ENCODE measurements at regions not wholly inside any gene's neighbourhood (a gene's known extent, or its start where the extent isn't known, plus 50 kb on each side); places are given as distances from the start of the nearest gene placed in this dataset.

DNA sequence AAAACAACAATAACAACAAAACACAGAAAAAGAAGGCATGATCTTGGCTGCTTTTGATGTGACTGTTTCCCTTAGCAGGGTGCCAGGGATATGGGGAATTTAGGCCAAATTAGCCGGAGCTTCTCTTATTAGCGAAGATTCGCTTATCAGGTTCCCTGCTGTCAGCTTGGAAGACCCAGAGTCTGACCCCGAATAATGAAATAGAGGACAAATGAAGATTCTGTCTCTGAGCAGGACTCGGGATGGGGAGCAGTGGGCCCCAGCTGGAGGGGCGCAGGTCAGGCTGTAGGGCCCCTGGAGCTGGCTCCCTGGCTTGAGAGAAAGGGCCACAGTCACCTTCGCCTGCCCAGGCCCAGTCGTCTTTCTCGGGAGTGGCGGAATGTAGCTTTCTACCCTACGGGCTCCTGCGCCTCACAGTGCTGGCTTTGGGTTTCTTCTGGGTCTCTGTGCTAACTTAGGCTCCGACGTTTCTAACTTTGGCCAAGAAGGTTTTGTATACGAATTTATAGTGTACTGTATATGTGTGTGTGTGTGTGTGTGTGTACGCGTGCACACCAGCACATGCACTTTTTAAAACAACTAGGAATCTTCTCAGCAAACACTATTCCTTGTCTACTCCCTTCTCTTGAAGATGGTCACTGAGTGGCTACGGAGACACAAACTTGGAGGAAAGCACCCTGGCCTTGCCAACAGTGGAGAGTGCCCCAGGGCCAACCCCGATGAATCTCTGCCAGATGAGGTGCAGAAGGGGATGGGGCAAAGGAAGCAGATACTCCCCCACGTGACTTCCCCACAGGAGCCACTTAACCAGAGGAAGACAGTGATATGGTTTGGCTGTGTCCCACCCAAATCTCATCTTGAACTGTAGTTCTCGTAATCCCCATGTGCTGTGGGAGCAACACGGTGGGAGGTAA, 195.6 kb upstream of the COPS8 start:
- Histone ChIP-seq H3K4me3 (no peak overlapping the region), H3K27ac (peak overlapping the region in 4 of 21 experiments; percentile 10 to 76 (median 40))

DNA sequence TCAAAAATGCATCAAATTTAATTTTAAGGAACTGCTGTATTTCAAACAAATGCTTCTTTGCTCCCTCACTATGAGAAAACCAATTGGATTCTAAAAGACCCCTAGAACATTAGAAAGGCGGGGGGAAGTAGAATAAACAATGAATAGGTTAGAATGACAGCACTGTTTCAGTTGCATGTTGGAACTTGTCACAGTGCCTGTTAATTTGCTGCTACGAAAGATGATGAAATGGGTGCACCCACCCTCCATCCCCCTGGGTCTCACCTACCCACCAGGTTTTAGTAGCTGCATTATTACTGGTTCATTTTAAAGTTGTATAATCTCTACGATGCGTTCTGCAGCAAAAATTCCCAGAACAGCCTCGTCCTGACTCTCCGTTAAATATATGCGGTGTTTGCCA, 193.0 kb upstream of the COPS8 start:
- Histone ChIP-seq H3K27ac (no peak overlapping the region), H3K4me3 (no peak overlapping the region)

DNA sequence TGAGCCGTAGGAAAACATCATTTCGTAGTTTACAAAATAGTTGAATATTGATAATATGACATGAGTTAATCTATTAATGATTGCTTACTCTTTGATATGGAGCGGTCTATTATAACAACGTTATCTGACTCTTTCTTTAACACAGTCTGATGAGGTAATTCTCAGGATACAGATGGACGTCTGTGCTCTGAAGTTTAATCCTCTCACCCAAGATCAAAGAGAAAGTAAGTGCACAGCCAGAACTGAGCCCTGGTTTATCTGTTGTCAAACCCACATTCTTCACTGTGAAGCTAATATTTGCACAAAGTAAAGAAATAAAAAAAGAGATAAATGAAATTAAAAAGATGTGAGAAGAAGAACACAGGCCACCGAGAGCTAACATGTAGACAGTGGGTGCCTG, 190.9 kb upstream of the COPS8 start:
- Histone ChIP-seq H3K4me3 (no peak overlapping the region), H3K27ac (no peak overlapping the region)

DNA sequence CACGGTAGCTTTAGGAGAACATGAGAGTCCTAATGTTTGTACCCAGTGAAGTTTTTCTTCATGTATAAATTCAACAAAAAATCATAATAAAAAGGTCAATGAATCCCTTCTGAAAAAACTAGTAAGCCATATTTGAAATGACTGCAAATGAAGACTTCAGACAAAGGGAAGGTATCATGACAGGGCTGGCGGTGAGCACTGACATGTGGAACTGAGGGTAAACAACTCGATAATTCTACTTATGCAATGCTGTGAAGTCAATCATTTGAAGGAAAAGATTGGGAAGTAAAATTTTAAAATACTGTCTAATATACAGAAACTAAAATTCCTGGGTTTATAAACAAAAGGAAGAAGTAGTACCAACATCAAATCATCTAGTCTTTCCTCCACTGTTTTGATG, 190.2 kb upstream of the COPS8 start:
- no peak overlapping the region for H3K4me3 ChIP-seq
- H3K27ac ChIP-seq = no peak overlapping the region

DNA sequence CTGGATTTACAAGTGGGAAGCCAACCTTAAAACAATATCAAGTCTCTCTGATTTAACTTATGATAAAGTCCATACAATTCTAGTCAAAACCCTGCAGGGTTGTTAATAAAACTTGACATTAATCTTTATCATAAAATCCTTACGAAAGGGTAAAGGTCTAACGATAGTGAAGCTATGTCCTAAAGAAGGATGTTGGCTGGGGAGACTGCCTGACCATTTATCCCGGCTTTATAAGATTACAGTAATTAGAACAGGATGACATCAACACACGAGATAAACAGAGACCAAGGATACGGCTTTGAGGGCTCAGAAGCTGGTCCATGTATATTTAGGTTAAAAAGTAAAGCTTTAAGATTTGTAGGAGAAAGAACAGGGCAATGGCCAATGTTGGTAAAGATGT, 189.0 kb upstream of the COPS8 start:
- Histone ChIP-seq H3K4me3 (no peak overlapping the region), H3K27ac (no peak overlapping the region)

DNA sequence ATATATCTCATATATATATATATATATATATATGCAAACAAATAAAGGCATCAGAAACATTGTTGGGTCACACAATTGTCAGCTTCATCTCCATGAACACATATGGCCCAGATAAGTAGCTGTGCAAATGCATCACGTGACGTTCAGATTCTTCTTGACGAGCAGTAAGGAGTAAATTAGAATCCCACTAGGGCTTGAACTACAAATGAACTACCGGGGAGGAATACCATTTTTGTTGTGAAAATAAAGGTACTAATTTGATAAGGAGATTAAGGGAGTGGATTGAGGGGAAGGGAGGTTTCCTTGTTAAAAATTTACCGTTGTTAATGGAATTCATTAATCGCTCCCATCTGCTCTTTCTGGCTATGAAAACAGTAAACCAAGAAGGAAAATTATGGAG, 186.5 kb upstream of the COPS8 start:
- no peak overlapping the region for H3K4me3 ChIP-seq
- no peak overlapping the region for H3K27ac ChIP-seq

DNA sequence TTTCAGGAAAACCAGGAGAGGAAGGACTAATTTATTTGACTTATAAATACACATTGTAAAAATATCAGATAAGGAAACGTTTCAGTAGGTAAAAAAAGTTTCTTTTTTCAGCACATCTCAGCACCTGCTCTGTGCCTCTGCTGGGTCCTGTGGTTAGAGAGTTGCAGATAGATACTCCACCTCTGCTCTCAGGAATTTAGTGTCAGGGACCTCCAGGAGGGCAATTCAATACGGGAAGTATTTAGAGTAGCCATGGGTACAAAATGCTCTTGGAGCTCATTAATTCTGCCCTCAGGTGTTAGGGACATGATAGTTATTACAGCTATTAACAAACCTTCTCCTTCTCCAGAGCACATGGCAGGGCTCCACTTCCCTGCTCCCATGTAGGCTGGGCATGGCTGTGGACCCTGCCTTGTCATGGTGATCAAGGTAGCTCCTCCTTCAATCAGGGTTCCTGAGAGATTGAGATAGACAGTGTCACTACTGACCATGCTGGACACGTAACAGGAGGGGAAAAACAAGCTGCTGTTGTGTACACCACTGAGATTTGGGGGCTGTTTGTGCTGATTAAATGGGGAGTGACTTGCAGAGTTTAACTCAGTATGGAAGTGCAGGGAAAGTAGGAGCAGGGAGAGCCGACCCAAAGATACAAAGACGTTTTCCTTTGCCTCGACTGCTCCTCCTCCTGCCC, 185.6 kb upstream of the COPS8 start:
- Histone ChIP-seq H3K27ac (no peak overlapping the region), H3K4me3 (no peak overlapping the region)

DNA sequence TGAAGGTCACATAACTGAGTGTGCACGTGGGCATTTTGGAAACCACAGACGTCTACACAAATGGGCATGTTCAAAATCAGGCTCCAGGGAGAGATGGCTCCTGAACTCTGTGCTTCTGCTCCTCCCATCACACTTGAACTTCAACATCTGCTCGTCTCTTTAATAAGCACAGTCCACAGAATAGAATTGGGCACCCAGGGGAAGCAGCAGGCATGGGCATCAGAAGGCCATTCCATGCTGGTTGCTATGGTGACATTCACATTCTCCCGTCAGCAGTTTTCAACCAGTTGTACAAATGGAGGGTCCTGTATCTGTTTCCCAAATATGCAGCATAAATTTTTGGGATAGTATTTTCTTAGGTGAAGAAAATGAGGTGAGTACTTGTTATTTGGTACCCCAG, 183.7 kb upstream of the COPS8 start:
- Histone ChIP-seq H3K27ac (no peak overlapping the region), H3K4me3 (no peak overlapping the region)

DNA sequence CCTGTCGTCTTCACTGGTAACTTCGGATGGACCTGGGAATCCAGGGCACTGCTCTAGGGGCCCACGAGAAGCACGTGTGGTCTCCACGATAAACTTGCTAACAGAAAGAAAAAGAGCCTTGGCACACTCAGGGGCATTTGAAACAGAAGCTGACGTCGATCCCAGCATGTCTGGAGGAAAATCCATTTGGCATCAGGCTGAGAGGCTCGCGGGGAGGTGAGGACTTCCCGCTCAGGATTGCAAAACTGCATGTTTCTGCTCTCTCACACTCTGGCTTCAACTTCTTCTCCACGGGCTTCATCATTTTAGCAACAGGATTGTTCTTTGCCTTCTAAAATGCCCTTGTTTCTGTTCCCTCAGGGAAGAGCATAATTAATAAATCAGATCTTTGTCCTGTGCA, 181.7 kb upstream of the COPS8 start:
- peak overlapping the region in 2 of 21 experiments; percentile 41 to 69 for H3K27ac ChIP-seq
- no peak overlapping the region for H3K4me3 ChIP-seq

DNA sequence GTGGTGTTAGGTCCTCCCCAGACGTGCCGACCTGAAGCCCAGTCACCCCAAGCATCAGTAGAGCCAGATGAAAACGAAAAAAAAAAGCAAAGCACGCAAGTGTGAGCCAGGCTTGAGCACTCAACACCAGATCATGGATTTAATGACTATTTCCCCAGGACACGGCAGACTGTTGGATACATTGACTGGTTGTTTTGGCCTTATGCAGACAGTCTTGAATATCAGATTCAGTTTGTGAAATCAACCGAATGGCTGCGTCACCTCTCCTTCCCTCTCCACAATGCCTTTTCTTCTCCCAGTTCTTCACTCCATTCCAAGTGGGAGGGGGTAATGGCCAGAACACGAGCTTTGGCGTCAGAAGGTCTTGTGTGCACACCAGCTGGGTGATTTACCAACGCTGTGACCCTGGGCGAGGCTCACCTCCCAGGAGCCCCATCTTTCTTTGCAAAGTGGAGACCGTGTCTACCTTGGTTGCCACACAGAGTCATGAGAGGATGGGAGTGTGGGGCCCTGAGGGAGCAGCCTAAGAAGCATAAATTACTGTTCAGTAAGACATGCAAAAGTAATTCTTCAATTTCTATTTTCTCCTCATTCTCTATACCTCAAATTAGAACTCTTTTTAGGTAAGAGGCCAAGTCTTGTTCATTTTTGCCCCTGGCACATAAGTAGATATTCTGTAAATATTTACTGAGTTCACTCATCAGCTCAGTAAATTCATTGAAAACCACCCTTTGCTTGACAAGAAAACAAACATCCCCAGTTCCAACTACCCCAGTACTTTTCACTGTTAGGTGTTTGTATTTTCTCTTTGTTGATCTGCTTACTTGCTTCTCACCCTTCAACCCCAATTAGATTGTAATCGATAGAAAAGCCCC, 181.1 kb upstream of the COPS8 start:
- Histone ChIP-seq H3K4me3 (no peak overlapping the region), H3K27ac (peak overlapping the region in 3 of 21 experiments; percentile 41 to 69 (median 57))

DNA sequence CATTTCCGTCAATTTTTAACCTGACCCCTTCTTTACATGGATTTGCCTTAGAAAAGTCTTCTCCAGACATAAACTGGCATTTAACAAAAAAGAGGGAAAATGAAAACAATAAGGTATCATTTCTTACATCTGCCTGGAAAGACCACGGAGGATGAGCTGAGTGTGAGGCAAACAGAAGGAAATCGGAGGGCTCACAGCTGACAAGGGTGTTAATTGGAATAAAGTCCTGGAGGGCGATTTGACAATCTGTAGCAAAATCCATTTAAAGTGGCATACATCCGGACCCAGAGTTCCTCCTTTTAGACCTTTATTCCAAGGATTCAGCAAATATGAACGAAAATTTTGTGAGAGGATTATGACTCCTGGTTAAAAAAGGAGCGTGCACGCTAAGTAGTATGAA, 179.7 kb upstream of the COPS8 start:
- H3K4me3 ChIP-seq = no peak overlapping the region
- H3K27ac ChIP-seq = no peak overlapping the region

DNA sequence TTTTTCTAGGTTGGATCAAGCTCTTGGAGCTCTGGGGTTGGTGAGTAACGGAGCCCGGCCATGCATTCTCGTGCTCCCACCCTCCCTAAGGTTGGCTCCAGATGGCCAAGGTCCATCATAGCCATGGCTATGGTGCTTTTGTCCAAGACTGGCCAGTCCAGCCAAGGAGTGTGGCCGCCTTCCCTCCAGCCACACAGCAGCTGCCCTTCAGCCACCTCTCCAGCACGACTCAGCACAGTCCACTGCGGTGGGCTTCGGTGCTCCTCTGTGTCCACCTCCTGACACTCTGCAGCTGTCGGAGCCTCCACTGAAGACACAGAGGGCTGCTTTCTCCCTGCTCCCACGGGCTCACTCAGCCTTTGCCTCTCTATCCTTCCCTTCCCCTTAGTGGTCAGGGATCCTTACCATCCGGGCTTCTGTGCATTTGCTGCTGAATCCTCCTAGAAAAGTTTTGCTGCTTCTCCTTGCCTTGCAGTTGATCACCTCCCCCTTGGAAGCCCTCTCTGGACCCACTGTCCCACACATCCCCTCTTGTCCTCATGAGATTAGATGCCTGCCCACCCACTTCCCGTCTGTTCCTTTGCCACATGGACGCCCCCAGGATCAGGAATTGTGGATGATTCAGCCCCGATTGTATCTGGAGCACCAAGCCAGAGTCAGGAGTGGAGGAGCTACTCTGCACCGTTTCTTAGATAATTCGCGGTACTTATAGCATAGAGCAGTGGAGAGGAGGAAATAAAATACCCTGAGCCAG, 177.1 kb upstream of the COPS8 start:
- H3K4me3 ChIP-seq = no peak overlapping the region
- H3K27ac ChIP-seq = no peak overlapping the region

DNA sequence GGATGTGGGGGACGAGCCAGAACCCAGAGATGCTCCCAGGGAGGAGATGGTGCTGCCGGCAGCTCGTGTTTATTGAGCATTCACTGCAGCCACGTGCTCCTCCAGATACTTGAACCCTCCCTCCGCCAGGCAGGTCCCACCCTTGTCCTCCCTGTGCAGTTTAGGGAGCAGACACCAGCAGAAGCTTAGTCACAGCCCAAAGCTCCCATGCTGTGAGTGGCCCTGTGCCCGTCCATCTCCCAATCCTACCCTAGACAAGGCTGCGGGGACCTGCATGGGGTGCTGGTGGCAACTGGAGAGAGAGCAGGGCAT, 176.5 kb upstream of the COPS8 start:
- Histone ChIP-seq H3K27ac (no peak overlapping the region), H3K4me3 (no peak overlapping the region)

DNA sequence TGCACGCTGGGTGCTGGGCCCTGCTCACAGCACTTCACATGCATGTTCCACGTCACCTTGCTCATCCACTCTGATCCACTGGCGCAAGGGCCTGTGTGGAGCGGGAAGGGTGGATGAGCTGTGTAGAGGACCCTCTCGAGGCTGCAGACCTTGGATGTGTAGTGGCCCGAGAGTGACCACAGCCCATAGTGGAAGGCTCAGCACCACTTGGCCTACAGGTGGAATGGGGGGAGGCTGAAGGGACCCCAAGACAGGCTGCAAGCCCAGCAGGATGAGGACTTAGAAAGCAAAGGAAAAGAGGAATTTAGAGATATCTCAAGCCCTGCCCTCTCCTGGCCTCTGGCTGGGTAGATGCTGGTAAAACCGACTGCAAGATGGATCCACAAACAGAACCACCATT, 175.9 kb upstream of the COPS8 start:
- Histone ChIP-seq H3K27ac (no peak overlapping the region), H3K4me3 (no peak overlapping the region)

DNA sequence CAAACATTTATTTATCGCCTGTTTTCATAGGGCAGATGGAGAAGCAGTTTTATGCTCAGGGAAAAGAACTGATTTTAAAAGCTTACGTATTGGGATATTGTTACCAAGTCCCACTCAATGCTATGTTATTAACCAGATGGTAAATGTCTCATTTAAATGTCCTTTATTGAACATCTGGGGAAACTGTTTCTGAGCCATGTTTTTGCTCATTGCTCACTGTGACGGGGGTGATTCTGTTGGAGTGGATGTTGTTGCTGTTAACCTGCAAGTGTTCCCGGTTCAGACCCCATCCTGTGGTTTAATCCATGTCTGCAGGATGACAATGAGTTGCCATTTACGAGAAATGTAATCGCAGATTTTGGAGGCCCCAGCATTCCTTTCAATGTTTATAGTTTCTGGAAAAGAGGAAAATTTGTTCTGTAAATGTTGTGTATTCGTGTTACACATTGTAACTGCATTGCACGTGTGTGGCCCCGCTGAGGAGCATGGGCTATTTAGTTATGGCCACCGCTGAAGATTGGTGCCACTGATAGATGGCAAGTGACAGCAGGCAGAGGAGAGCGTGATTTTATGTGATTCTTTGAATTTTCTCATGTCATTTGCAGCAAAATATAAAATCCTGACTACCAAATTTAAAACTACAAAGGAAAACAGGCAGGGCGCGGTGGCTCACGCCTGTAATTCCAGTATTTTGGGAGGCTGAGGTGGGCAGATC, 174.8 kb upstream of the COPS8 start:
- Histone ChIP-seq H3K4me3 (no peak overlapping the region), H3K27ac (no peak overlapping the region)

DNA sequence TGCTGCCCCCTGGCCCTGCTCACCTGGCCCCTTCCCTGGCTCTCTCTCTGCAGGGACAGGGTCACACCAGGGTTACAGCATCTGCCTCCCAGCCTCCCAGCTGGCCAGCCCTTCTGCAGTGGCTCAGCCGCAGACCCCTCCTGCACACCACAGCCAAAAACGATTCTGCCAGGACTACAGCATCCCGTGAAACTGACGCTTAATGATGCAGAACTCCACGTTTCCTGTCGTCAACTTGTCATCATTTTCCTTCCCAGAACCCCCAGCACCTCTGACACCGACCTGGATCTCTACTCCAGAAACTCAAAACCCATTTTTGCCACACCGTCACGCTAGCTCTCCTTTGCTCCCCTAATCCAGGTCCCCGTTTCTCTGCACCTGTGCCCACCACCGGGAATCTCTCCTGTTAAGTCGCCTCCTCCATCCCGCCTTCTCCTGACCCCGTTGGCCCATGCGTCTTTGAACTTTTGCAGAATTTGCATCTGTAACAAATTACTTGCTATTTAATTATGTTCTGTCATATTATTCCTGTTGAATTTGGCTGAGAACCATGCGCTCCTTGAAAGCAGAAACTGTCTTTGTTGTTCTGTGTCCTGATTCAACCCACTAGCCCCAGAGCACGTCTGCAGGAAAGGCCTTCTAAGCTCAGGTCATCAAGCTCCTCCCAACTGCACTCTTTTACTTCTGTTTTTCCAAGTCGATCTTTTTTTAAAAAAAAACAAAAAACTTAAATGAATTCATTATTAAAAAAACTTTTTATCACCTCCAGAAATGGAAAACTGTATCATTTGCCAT, 173.2 kb upstream of the COPS8 start:
- Histone ChIP-seq H3K4me3 (no peak overlapping the region), H3K27ac (no peak overlapping the region)

DNA sequence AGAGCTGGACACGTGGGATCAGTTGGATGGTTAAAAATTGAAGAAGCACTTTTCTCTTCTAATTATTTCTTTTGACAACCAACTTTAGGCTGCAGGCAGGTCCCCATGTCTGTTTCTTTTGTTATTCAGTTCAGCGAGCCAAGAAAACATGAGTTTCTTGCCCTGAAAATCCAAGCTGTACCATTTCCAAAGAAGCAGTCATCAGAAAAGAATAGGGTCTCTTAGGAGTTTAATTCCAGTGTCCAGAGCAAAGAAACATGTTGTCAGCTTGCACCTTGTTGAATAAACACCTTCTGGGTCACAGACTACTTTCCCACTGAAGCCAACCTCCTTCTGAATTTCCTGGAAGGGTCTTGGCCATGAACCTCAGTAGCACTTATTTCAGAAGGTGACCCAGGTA, 170.5 kb upstream of the COPS8 start:
- H3K27ac ChIP-seq = no peak overlapping the region
- H3K4me3 ChIP-seq = no peak overlapping the region

DNA sequence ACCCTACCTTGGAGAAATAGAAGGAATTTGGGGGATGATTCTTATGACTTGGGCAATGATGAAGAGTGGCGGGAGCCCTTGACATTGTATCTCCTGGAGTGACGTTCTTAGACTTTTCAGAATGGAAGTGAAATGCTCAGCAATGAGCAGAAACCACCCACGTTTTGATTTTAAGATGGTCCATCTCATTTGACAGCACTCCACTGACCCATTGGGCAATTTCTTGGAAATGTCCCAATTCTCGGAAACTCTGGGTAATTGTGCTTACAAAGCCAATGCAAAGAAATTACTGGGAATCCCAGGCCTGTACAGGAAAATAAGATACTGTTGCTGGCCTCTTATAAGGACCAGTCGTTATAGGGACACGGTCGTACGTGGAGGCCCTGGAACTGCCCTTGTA, 170.0 kb upstream of the COPS8 start:
- no peak overlapping the region for H3K27ac ChIP-seq
- no peak overlapping the region for H3K4me3 ChIP-seq

Data from skin epidermis (tissue), 12 donors.